MCF 10A (cell line): ENCODE measurements at regions not wholly inside any gene's neighbourhood (a gene's known extent, or its start where the extent isn't known, plus 50 kb on each side); places are given as distances from the start of the nearest gene placed in this dataset.
"Not testable (repeated sequence)": the region's sequence is repeated elsewhere in the genome, so short reads cannot be mapped to it uniquely, and the experiment has no call there.

ENCODE experiments used
- BruUV-seq: library from RNA; stranded (reverse); fragments of 400-500 nt; replicated peaks from 2 replicates; lab custom pipeline; 2021; lab: Mats Ljungman, UMichigan
- CTCF ChIA-PET: fragments of 300-600 bp; sonication (Branson Sonifier 250); formaldehyde crosslinking; extraction: SDS; loops from one replicate; lab custom pipeline; 2021; ENCODE audit warnings: antibody characterized with exemption, inconsistent platforms; lab: Yijun Ruan, JAX
- POLR2A ChIA-PET: fragments of 300-600, 350-650 bp; sonication (Branson Sonifier 250); formaldehyde crosslinking; extraction: SDS; loops from one replicate; lab custom pipeline; 2020; ENCODE audit warnings: antibody characterized with exemption, inconsistent platforms; lab: Yijun Ruan, JAX
- DNase-seq: peaks from one replicate; pipeline ENCODE4 v3.0.0-alpha.2; 2018; ENCODE audit not compliant: unreplicated experiment
- H3K27ac Mint-ChIP-seq: one replicate; pipeline ENCODE4 v1.8.0; 2022; ENCODE audit warnings: mild to moderate bottlenecking, low read depth, mixed read lengths; ENCODE audit not compliant: unreplicated experiment
- H3K27me3 Mint-ChIP-seq: one replicate; pipeline ENCODE4 v1.8.0; 2022; ENCODE audit warnings: mixed read lengths; ENCODE audit not compliant: insufficient read depth, unreplicated experiment
- H3K36me3 Mint-ChIP-seq: one replicate; pipeline ENCODE4 v1.8.0; 2022; ENCODE audit warnings: mild to moderate bottlenecking, moderate library complexity, mixed read lengths; ENCODE audit not compliant: insufficient read depth, unreplicated experiment
- H3K4me1 Mint-ChIP-seq: one replicate; pipeline ENCODE4 v1.8.0; 2022; ENCODE audit warnings: mixed read lengths; ENCODE audit not compliant: insufficient read depth, unreplicated experiment
- H3K4me3 Mint-ChIP-seq: one replicate; pipeline ENCODE4 v1.8.0; 2022; ENCODE audit warnings: mild to moderate bottlenecking, moderate library complexity, mixed read lengths; ENCODE audit not compliant: unreplicated experiment
- H3K9me3 Mint-ChIP-seq: one replicate; pipeline ENCODE4 v1.8.0; 2022; ENCODE audit warnings: mixed read lengths; ENCODE audit not compliant: unreplicated experiment
- intact Hi-C: fragments of 100-400 bp; cut with micrococcal nuclease; formaldehyde crosslinking; loops from 2 replicates; pipeline ENCODE4 v1.14.1; 2022
- TF ChIP-seq, protein P1 (sequence below): fragments of 200-600 bp; IDR thresholded peaks from one replicate; pipeline ENCODE4 v1.8.0; 2022; ENCODE audit warnings: antibody characterized with exemption, mild to moderate bottlenecking; ENCODE audit not compliant: unreplicated experiment

DNA sequence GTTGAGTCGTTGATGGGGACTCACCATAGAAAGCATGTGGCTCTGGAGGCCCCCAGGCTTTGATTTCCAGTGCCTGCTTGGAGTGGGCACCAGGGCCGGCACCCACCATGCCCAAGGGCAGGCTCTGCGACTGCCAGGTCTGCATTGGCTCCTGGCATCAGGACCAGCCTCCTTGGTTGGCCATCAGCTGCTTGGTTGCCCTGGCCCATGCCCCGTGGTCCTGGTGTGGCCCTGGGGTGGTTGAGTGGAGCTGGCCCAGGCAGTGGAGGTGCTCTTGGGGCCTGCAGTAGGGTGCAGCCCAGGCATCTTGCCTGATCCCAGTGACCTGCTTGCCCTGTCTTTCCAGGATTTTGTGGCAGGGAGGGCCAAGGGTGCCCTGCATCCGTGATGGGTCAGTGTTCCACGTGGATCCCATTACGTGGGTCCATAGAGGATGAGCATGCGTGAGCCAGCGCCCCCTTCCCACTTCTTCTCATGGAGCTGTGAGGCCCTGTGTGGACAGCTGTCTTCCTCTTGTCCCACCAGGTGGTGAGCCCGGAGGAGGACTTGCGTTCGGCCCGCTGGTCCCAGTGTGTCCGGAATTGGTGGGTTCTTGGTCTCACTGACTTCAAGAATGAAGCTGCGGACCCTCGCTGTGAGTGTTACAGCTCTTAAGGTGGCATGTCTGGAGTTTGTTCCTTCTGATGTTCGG lies 187.0 kb downstream of the UBE3A start:
- no peaks in the 10 kb centered on the region for H3K36me3 Mint-ChIP-seq
- CTCF ChIA-PET = no interaction called here
- DNase-seq = no peak
- no peak overlapping the region for H3K4me3 Mint-ChIP-seq
- H3K4me1 Mint-ChIP-seq = no peaks in the 10 kb centered on the region
- no TSS peak for BruUV-seq
- peaks cover 25% of the 10 kb centered on the region for H3K9me3 Mint-ChIP-seq
- intact Hi-C loops = no loop called here
- POLR2A ChIA-PET = no interaction called here
- TF ChIP-seq, protein P1, sequence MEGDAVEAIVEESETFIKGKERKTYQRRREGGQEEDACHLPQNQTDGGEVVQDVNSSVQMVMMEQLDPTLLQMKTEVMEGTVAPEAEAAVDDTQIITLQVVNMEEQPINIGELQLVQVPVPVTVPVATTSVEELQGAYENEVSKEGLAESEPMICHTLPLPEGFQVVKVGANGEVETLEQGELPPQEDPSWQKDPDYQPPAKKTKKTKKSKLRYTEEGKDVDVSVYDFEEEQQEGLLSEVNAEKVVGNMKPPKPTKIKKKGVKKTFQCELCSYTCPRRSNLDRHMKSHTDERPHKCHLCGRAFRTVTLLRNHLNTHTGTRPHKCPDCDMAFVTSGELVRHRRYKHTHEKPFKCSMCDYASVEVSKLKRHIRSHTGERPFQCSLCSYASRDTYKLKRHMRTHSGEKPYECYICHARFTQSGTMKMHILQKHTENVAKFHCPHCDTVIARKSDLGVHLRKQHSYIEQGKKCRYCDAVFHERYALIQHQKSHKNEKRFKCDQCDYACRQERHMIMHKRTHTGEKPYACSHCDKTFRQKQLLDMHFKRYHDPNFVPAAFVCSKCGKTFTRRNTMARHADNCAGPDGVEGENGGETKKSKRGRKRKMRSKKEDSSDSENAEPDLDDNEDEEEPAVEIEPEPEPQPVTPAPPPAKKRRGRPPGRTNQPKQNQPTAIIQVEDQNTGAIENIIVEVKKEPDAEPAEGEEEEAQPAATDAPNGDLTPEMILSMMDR = no peak
- no peak overlapping the region for H3K27ac Mint-ChIP-seq
- H3K27me3 Mint-ChIP-seq = no peaks in the 10 kb centered on the region

DNA sequence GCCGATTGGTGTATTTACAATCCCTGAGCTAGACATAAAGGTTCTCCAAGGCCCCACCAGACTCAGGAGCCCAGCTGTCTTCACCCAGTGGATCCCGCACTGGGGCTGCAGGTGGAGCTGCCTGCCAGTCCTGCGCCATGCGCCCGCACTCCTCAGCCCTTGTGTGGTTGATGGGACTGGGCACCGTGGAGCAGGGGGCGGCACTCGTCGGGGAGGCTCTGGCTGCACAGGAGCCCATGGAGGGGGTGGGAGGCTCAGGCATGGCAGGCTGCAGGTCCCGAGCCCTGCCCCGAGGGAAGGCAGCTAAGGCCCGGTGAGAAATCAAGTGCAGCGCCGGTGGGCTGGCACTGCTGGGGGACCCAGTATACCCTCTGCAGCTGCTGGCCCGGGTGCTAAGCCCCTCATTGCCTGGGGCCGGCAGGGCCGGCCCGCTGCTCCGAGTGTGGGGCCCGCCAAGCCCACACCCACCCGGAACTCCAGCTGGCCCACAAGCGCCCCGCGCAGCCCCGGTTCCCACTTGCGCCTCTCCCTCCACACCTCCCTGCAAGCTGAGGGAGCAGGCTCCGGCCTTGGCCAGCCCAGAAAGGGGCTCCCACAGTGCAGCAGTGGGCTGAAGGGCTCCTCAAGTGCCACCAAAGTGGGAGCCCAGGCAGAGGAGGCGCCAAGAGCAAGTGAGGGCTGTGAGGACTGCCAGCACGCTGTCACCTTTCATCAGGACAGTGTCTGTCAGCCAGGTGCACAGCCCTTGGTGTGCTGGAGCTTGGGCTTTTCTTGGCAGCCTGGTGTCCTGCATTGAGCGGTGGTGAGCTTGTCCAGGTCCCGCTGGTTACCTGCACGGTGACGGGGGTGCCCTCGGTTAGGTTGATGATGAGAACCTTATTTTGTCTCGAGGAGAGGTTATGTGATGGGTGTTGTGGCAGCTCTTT lies 185.5 kb downstream of the UBE3A start:
- H3K4me1 Mint-ChIP-seq, DNase-seq, POLR2A ChIA-PET, intact Hi-C loops, BruUV-seq, H3K27me3 Mint-ChIP-seq, H3K4me3 Mint-ChIP-seq, H3K36me3 Mint-ChIP-seq, CTCF ChIA-PET, H3K27ac Mint-ChIP-seq: not testable (repeated sequence)
- H3K9me3 Mint-ChIP-seq = peaks cover 31% of the 10 kb centered on the region

DNA sequence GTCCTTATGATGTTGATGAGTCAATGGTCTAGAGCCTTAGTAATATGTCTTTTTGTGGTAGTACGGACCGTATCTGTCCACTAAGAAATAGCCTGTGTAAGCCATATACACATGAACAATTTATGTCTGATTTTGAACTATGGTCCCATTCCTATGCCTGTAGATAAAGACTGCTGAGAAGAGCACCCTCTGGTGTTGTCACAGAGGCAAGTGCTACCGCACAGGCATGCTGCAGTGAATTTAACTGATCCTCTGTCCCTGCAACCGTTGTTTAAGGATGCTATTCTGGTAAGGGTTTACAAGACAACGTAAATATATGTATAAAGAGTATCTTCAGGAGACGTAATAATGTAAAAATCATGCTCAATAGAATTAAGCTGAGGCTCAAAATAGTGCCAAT lies 170.7 kb downstream of the UBE3A start:
- no peak overlapping the region for H3K27ac Mint-ChIP-seq
- H3K4me1 Mint-ChIP-seq = no peaks in the 10 kb centered on the region
- peaks cover 11% of the 10 kb centered on the region for H3K9me3 Mint-ChIP-seq
- no TSS peak for BruUV-seq
- DNase-seq = no peak
- TF ChIP-seq, protein P1 = no peak
- intact Hi-C loops = no loop called here
- POLR2A ChIA-PET = no interaction called here
- CTCF ChIA-PET = no interaction called here
- no peaks in the 10 kb centered on the region for H3K36me3 Mint-ChIP-seq
- no peak overlapping the region for H3K4me3 Mint-ChIP-seq
- H3K27me3 Mint-ChIP-seq = no peaks in the 10 kb centered on the region
